Stimulated activated CD8-positive, alpha-beta memory T cell treated with anti-CD3 and anti-CD28 coated beads, Interleukin-7, amount 100 ng/mL, for 24 hours (primary cell): ENCODE measurements at regions not wholly inside any gene's neighbourhood (a gene's known extent, or its start where the extent isn't known, plus 50 kb on each side); places are given as distances from the start of the nearest gene placed in this dataset.
"Not testable (repeated sequence)": the region's sequence is repeated elsewhere in the genome, so short reads cannot be mapped to it uniquely, and the experiment has no call there.

Experiments used
- DNase-seq: peaks from one replicate; pipeline ENCODE4 v3.0.0-alpha.2; 2020; ENCODE audit warnings: low read depth

- DNase-seq = no peak
Measured at GRCh38 chr9:81430727-81431126, 258.6 kb downstream of the TLE1 start.

- no peak for DNase-seq
Measured at GRCh38 chr9:81427870-81428269, 261.5 kb downstream of the TLE1 start.

- DNase-seq = no peak
Measured at GRCh38 chr9:81424431-81424830, 264.9 kb downstream of the TLE1 start.

- DNase-seq = no peak
Measured at GRCh38 chr9:81423589-81424326, 265.6 kb downstream of the TLE1 start.

GRCh38 chr9:81421090-81421489, 268.3 kb downstream of the TLE1 start:
- not testable (repeated sequence) for DNase-seq

- DNase-seq = no peak
Measured at GRCh38 chr9:81420024-81420423, 269.3 kb downstream of the TLE1 start.

- no peak for DNase-seq
Measured at GRCh38 chr9:81417941-81418340, 271.4 kb downstream of the TLE1 start.

GRCh38 chr9:81417299-81417675, 272.1 kb downstream of the TLE1 start:
- DNase-seq = no peak

- DNase-seq = no peak
Measured at GRCh38 chr9:81416476-81417298, 272.7 kb downstream of the TLE1 start.

GRCh38 chr9:81414836-81415235, 274.5 kb downstream of the TLE1 start:
- no peak for DNase-seq

GRCh38 chr9:81411961-81412360, 277.4 kb downstream of the TLE1 start:
- DNase-seq = no peak

- no peak for DNase-seq
Measured at GRCh38 chr9:81410201-81410600, 279.1 kb downstream of the TLE1 start.

GRCh38 chr9:81408951-81409350, 280.4 kb downstream of the TLE1 start:
- no peak for DNase-seq

GRCh38 chr9:81404931-81405598, 284.3 kb downstream of the TLE1 start:
- no peak for DNase-seq

GRCh38 chr9:81397481-81398381, 291.6 kb downstream of the TLE1 start:
- DNase-seq = no peak

- no peak for DNase-seq
Measured at GRCh38 chr9:81396528-81396927, 292.8 kb downstream of the TLE1 start.

GRCh38 chr9:81395676-81396054, 293.7 kb downstream of the TLE1 start:
- DNase-seq = no peak

GRCh38 chr9:81394881-81395675, 294.3 kb downstream of the TLE1 start:
- DNase-seq = no peak

GRCh38 chr9:81393985-81394811, 295.1 kb downstream of the TLE1 start:
- no peak for DNase-seq

- DNase-seq = no peak
Measured at GRCh38 chr9:81391457-81391825, 297.9 kb downstream of the TLE1 start.
